ENCODE measurements at regions not wholly inside any gene's neighbourhood (a gene's known extent, or its start where the extent isn't known, plus 50 kb on each side); places are given as distances from the start of the nearest gene placed in this dataset.

DNA sequence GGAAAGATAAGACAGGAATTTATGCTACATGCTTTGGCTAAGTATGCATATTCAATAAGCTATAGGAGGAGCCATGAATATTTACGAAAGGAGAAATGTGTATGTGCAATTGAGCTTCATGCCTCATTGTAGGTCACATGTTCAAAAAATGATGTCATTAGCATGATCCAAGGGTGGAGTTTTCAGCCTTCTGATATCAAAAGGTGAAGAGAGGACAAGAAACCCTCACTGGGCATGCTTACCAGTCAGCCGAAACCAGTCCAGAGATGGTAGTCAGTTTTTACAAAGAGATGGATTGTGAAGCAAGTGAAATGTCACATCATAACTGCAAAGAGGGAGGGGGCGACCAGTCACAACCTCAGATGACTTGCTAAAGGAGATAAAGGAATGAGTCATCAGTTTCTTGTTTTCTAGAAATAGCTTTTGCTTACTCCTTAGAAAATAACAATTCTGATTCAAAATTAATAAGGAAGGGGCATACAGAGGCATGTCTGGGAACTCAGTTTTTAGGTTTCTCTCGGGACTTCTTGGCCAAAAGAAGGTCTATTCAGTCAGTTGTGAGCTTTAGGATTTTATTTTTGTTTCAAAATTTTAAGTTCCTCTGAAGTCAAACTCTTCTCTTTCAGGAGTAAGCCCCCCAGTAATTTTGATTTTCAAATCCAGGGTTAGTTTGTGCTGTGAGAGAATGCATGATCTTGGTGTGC is 1067.8 kb upstream of the EDIL3 start (continued):
- no peak for TF ChIP-seq BMI1 (IDR thresholded peaks at IDR 0.05; ENCODE audit: low read length)
- TF ChIP-seq SLC30A9 (CRISPR knock-in tag; IDR thresholded peaks at IDR 0.05), result no peak
- no peak for TF ChIP-seq SRF (CRISPR knock-in tag; IDR thresholded peaks at IDR 0.05)
- no peak for TF ChIP-seq SIN3B (IDR thresholded peaks at IDR 0.05; ENCODE audit: low read depth)
- peak; percentile 13 for TF ChIP-seq MEIS2 (IDR thresholded peaks at IDR 0.05; ENCODE audit: partially characterized antibody)
- peak; percentile 20 for TF ChIP-seq NEUROD1 (IDR thresholded peaks at IDR 0.05; ENCODE audit: borderline replicate concordance, low read depth, low read length, partially characterized antibody)
- no peak for TF ChIP-seq TRIM28 (IDR thresholded peaks at IDR 0.05)
- TF ChIP-seq, protein P1, sequence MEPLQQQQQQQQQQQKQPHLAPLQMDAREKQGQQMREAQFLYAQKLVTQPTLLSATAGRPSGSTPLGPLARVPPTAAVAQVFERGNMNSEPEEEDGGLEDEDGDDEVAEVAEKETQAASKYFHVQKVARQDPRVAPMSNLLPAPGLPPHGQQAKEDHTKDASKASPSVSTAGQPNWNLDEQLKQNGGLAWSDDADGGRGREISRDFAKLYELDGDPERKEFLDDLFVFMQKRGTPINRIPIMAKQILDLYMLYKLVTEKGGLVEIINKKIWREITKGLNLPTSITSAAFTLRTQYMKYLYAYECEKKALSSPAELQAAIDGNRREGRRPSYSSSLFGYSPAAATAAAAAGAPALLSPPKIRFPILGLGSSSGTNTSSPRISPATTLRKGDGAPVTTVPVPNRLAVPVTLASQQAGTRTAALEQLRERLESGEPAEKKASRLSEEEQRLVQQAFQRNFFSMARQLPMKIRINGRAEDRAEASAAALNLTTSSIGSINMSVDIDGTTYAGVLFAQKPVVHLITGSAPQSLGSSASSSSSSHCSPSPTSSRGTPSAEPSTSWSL (CRISPR knock-in tag; IDR thresholded peaks at IDR 0.05; ENCODE audit: borderline replicate concordance), result no peak
- TF ChIP-seq, protein P2, sequence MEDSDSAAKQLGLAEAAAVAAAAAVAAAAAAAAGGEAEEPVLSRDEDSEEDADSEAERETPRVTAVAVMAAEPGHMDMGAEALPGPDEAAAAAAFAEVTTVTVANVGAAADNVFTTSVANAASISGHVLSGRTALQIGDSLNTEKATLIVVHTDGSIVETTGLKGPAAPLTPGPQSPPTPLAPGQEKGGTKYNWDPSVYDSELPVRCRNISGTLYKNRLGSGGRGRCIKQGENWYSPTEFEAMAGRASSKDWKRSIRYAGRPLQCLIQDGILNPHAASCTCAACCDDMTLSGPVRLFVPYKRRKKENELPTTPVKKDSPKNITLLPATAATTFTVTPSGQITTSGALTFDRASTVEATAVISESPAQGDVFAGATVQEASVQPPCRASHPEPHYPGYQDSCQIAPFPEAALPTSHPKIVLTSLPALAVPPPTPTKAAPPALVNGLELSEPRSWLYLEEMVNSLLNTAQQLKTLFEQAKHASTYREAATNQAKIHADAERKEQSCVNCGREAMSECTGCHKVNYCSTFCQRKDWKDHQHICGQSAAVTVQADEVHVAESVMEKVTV (CRISPR knock-in tag; IDR thresholded peaks at IDR 0.05), result no peak
- no peak for TF ChIP-seq RUNX1 (IDR thresholded peaks at IDR 0.05; ENCODE audit: low read depth)
- TF ChIP-seq MTF1 (CRISPR knock-in tag; IDR thresholded peaks at IDR 0.05; ENCODE audit: borderline replicate concordance), result no peak
- no peak for TF ChIP-seq ZBTB40 (IDR thresholded peaks at IDR 0.05)
- no peak for TF ChIP-seq ZBTB40 (CRISPR knock-in tag; IDR thresholded peaks at IDR 0.05)
- no peak for TF ChIP-seq ZNF584 (CRISPR knock-in tag; IDR thresholded peaks at IDR 0.05; ENCODE audit: low read depth)
- no peak for TF ChIP-seq POU5F1 (IDR thresholded peaks at IDR 0.05; ENCODE audit: borderline replicate concordance, low read depth, low read length, partially characterized antibody)
- TF ChIP-seq HEY1 (CRISPR knock-in tag; IDR thresholded peaks at IDR 0.05; ENCODE audit: borderline replicate concordance), result no peak
- peak; percentile 26; the same call in 1 of the 2 replicates for TF ChIP-seq SMARCC2 (IDR thresholded peaks at IDR 0.05; ENCODE audit: low read depth)
